NCI-H1436 (cell line): ENCODE measurements at regions not wholly inside any gene's neighbourhood (a gene's known extent, or its start where the extent isn't known, plus 50 kb on each side); places are given as distances from the start of the nearest gene placed in this dataset.

Experiments used
- DNase-seq: peaks from one replicate; lab custom pipeline; 2025; lab: John Stamatoyannopoulos, UW

GRCh38 chr6:90729057-90729456 is 142.2 kb upstream of the MAP3K7 start:
- DNase-seq = no peak

DNA sequence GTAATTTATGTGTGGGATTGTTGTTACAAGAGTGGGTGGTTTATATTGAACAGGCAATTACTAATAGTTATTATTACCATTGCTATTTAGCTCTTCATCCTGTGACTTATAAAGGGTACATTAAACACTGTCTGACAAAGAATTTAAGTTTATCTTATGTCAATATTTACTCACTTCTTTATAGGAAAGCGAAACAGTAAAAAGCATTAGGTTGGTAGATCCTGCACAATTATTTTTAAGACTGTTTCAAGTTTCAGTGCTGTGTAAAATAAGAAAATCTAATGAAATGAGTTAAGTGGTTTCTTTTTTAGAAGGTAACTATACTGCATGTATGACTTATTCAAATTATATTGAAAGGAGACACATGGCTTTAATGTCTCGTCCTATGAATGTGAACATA is 135.8 kb upstream of the MAP3K7 start:
- DNase-seq = no peak

DNA sequence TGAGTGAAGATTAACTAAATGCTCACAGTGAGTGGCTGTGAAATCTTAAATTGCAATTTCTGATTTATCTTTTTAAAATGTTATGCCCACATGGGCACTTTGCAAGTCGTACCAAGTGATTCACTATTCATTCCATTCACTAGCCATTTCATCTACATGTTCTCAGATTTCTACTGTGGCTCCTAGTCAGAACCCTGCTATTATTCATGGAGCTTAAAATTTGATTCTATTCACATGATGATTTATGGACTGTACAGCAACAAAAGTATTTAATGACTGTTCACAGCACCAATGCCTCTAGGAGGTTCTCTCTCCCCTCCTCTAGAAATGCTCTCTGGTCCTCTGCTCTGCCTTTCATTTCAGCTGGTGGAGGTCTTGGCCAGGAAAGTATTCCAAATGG is 133.5 kb upstream of the MAP3K7 start:
- peak; percentile 46 for DNase-seq

- no peak for DNase-seq
Measured at GRCh38 chr6:90719321-90720195, 132.7 kb upstream of the MAP3K7 start.

DNA sequence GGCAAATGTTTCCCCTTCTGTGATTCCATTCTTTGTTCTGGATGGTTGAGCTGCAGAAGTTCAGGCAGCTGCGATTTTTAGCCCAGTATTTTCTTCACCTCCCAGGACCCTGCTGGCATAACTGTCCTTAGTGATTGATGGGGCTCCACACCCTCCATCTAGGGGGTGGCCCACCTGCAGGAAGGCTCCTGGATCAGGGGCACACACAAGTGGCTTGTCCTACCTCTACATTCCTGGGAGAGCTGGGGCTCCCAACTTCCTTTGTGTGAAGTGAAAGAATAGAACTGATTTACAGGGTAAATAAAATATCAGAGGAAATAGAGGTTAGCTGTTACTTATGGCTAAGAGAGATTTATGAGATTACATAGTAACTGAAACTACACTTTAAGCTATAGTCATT is 129.5 kb upstream of the MAP3K7 start:
- no peak for DNase-seq

DNA sequence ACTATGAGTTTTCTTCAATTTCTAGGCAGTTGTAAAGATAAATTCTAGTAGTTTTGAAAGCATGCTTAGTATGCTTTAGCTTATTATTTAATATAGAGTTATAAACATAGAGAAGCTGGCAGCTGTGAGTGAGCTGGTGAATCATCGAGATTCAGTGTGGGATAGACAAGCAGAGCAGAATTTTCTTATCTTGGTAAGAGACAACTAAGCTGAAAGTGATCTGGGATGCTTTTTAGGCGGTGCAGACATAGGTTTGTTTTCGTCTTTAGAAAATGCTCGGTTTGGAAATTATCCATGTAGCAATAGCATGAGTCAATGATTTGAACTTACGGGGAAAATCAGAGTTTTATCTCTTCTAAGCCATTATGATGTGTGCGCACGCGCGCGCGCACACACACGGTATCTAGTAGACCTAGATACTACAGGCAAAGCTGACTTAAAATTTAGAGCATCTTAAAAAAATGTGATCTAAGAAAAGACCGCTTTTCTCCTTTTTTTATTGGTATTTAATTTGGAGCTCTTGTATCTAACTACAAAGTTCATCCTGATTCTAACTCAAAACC is 128.3 kb upstream of the MAP3K7 start:
- DNase-seq = no peak

DNA sequence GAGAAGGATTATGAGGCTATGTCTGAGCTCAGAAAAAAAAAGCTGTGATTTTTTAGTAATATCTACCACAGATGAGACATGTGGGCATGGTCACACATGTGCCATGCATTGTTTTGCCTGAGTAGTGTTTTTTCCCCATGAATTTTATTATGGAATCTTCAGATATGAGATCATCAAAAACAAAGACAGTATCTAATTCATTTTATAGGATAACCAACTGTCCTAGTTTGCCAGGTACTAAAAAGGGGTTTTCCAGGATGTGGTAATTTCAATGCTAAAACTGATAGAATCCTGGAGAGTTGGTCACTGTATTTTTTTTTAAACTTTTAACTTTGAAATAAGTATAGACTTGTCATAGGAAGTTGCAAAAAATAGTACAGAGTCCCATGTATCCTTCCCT is 127.4 kb upstream of the MAP3K7 start:
- DNase-seq = no peak

GRCh38 chr6:90712114-90712513 is 125.2 kb upstream of the MAP3K7 start:
- DNase-seq = no peak

DNA sequence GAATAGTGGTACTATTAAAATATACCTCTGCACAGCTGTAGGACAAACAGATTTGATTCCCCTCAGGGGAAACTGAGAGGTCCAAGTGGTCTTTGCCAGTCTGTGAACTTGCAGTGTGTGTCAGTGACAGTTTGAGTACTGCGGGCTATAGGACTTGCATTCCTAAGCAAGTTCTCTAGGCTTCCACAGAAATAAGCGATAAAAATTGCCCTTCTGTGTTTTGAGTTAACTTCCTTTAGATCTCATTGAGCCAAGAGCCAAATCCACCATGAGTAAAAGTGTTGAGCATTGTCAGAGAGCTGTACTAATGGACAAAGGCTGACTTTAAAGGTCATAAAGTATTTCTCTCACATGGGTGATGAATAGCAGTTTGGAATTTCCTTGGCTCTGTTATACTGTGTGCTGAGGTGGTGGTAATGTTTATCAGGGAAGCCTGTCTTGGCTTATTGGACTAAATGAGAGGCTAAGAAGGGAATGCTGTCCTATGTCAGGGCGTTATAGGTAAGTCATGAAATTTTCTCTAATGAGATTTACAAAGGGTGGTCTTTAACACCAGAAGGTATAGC is 122.6 kb upstream of the MAP3K7 start:
- no peak for DNase-seq

GRCh38 chr6:90708206-90708737 is 121.4 kb upstream of the MAP3K7 start:
- no peak for DNase-seq

GRCh38 chr6:90707246-90707645 is 120.4 kb upstream of the MAP3K7 start:
- no peak for DNase-seq

- no peak for DNase-seq
Measured at GRCh38 chr6:90703336-90703735, 116.5 kb upstream of the MAP3K7 start.

GRCh38 chr6:90701926-90702325 is 115.1 kb upstream of the MAP3K7 start:
- no peak for DNase-seq

GRCh38 chr6:90701146-90701781 is 114.4 kb upstream of the MAP3K7 start:
- no peak for DNase-seq

DNA sequence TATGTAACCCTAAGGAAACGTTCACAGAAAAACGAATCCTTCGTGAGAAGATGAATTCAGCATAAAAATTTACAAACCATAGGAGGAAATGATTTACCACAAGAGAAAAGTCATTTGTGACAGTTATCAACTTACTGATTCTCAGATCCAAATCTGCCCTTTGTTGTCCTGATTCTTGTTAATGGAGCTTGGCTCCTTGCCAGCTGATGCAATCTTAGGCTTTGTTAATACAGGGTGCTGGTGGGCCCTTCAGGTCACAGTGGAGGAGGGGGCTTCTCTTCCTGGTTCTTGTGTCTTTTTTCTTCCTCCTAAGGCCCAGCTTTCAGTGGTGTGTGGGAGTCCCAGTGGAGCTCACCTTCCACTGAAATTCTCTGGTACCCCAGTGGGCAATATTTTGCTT is 108.4 kb upstream of the MAP3K7 start:
- DNase-seq = peak; percentile 12

- DNase-seq = no peak
Measured at GRCh38 chr6:90694802-90695201, 107.9 kb upstream of the MAP3K7 start.

- no peak for DNase-seq
Measured at GRCh38 chr6:90691823-90692222, 105.0 kb upstream of the MAP3K7 start.

DNA sequence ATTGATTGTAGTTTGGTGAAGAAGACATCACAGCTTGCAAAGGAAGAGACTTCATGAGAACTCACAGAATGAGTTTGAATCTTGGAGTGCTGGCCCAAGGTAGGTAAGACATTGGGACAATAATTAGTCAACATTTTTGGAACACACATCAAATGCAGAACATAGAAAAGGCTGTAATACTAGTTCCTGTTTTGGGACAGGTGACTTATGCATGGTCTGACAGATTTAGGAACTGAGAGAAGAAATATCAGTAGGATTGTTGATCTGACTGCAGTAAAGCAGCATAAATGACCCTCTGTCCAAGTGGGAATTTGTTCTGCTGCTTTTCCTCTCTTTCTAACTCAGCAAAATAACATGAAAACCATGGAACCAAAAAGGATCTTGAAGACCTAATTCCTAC is 102.3 kb upstream of the MAP3K7 start:
- DNase-seq = no peak

- no peak for DNase-seq
Measured at GRCh38 chr6:90687775-90688380, 101.0 kb upstream of the MAP3K7 start.

GRCh38 chr6:90681863-90682262 is 95.0 kb upstream of the MAP3K7 start:
- no peak for DNase-seq

DNA sequence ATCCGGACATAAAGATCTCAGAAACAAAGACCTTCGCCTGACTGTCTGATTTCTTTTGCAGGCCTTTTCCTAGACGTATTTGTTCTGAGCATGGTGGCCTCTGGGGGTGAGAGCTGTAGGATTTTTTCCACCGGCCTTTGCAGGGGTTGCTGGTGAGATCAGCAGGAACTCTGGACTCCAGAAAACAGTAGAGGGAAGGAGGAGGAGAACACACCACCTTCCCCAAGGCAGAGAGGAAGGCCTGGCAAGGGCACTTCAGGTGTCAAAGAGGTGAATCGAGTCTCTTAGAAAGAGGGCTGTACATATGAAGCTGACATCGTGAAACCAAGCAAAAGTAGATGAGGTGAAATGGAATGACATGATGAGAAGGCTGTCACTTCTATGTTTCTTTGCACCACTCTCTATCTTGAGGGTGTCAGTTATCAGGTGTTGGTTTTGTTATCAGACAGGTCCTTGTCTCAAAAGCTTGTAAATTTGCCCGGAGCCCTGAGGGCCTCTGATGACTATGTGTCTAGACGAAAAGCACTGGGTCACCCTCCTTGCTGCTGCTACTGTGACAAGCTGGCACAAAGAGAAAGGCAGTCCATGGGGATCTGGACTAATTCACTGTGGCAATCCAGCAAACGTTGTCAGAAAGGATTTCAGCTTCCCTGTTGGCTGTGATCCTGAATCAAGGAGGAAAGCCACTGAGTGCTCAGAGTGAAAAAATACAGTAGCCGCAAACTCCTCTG is 91.3 kb upstream of the MAP3K7 start:
- no peak for DNase-seq

DNA sequence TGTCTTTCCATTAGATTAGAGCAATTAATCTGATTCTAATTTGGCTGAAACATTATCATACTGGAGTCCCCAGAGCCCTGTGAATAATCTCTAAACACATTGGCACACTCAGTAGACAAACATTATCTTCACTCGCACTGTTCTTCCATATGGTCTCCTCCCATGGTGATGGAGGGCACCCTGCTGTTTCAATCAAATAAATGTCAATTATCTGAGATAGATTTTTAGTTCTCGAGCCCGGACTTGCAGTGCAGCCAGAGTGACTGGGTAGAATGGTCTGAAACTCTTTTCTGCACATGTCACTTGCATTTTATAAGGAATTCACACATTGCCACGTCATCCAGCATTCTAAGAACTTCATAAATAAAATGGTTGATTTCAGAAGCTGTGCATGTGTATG is 90.6 kb upstream of the MAP3K7 start:
- no peak for DNase-seq
